GM12891 (cell line): ENCODE measurements at regions not wholly inside any gene's neighbourhood (a gene's known extent, or its start where the extent isn't known, plus 50 kb on each side); places are given as distances from the start of the nearest gene placed in this dataset.

Source experiments
- PAX5 ChIP-seq: IDR thresholded peaks from 2 replicates; pipeline ENCODE4 v1.6.1; 2011; ENCODE audit warnings: low read length, moderate library complexity, mild to moderate bottlenecking; ENCODE audit not compliant: insufficient read depth, severe bottlenecking
- POLR2A ChIP-seq: IDR thresholded peaks from 2 replicates; pipeline ENCODE4 v1.6.1; 2011; ENCODE audit warnings: low read depth, low read length, control low read depth
- POLR2AphosphoS5 ChIP-seq: IDR thresholded peaks from 2 replicates; pipeline ENCODE4 v1.6.1; 2011; ENCODE audit warnings: low read depth, low read length, control low read depth
- SPI1 ChIP-seq: IDR thresholded peaks from 2 replicates; pipeline ENCODE4 v1.6.1; 2011; ENCODE audit warnings: low read depth, low read length, control low read depth

GRCh38 chr6:12654514-12654913 is 62.1 kb upstream of the PHACTR1 start:
- TF ChIP-seq PAX5 (no peak), POLR2A (no peak), POLR2AphosphoS5 (no peak), SPI1 (no peak)
